ENCODE measurements at regions not wholly inside any gene's neighbourhood (a gene's known extent, or its start where the extent isn't known, plus 50 kb on each side); places are given as distances from the start of the nearest gene placed in this dataset.

- DNase-seq (no peak), ATAC-seq (no peak)
- H3K36me3 Mint-ChIP-seq (ENCODE audit: low read depth), result no peaks in the 10 kb centered on the region
- no peaks in the 10 kb centered on the region for H3K27me3 Mint-ChIP-seq
- H3K9me3 Mint-ChIP-seq, result no peaks in the 10 kb centered on the region
- intact Hi-C loops (cut with micrococcal nuclease), result loop anchor here (10.0 kb wide), 1 partner anchor 352 kb away; no protein-coding TSS in a partner anchor
- ChIA-PET POLR2A (no interaction called here), CTCF (interaction anchor here (1.2 kb wide), 1 partner anchor 9 kb away, joined by 3 read pairs; no protein-coding TSS in a partner anchor)
- H3K4me1 Mint-ChIP-seq (ENCODE audit: low read depth), result peaks cover 14% of the 10 kb centered on the region
- no peak for TF ChIP-seq CTCF (IDR thresholded peaks at IDR 0.05)
- H3K4me3 Mint-ChIP-seq, result no peak overlapping the region
- no peak overlapping the region for H3K27ac Mint-ChIP-seq
Observed at GRCh38 chr9:105147110-105147871, 97.2 kb upstream of the SLC44A1 start.

- Mint-ChIP-seq H3K4me3 (no peak overlapping the region), H3K27me3 (no peaks in the 10 kb centered on the region), H3K27ac (no peak overlapping the region), H3K36me3 (ENCODE audit: low read depth) (no peaks in the 10 kb centered on the region), H3K9me3 (no peaks in the 10 kb centered on the region), H3K4me1 (ENCODE audit: low read depth) (peaks cover 14% of the 10 kb centered on the region)
- no peak for TF ChIP-seq CTCF (IDR thresholded peaks at IDR 0.05)
- CTCF ChIA-PET, result interaction anchor here (1.6 kb wide), 1 partner anchor 285 kb away, joined by 3 read pairs; no protein-coding TSS in a partner anchor
- POLR2A ChIA-PET, result no interaction called here
- intact Hi-C loops (cut with micrococcal nuclease), result loop anchor here (10.0 kb wide), 1 partner anchor 354 kb away; no protein-coding TSS in a partner anchor
- DNase-seq (no peak), ATAC-seq (no peak)
Observed at GRCh38 chr9:105148328-105149006, 96.0 kb upstream of the SLC44A1 start.

- no peak overlapping the region for H3K27ac Mint-ChIP-seq
- no peaks in the 10 kb centered on the region for H3K9me3 Mint-ChIP-seq
- TF ChIP-seq CTCF (IDR thresholded peaks at IDR 0.05), result no peak
- H3K4me1 Mint-ChIP-seq (ENCODE audit: low read depth), result peaks cover 12% of the 10 kb centered on the region
- DNase-seq, result no peak
- no peaks in the 10 kb centered on the region for H3K36me3 Mint-ChIP-seq (ENCODE audit: low read depth)
- no peaks in the 10 kb centered on the region for H3K27me3 Mint-ChIP-seq
- no peak for ATAC-seq
- POLR2A ChIA-PET, result no interaction called here
- H3K4me3 Mint-ChIP-seq, result no peak overlapping the region
- intact Hi-C loops (cut with micrococcal nuclease), result no loop called here
- CTCF ChIA-PET, result interaction anchor here (1.5 kb wide), 1 partner anchor 264 kb away, joined by 4 read pairs; no protein-coding TSS in a partner anchor
Observed at GRCh38 chr9:105150991-105151685, 93.3 kb upstream of the SLC44A1 start.

GRCh38 chr9:105151686-105151995, 92.8 kb upstream of the SLC44A1 start:
- H3K9me3 Mint-ChIP-seq, result no peaks in the 10 kb centered on the region
- intact Hi-C loops (cut with micrococcal nuclease), result no loop called here
- no peaks in the 10 kb centered on the region for H3K27me3 Mint-ChIP-seq
- TF ChIP-seq CTCF (IDR thresholded peaks at IDR 0.05), result no peak
- ChIA-PET POLR2A (no interaction called here), CTCF (no interaction called here)
- DNase-seq (no peak), ATAC-seq (no peak)
- no peaks in the 10 kb centered on the region for H3K36me3 Mint-ChIP-seq (ENCODE audit: low read depth)
- H3K4me1 Mint-ChIP-seq (ENCODE audit: low read depth), result peaks cover 12% of the 10 kb centered on the region
- no peak overlapping the region for H3K27ac Mint-ChIP-seq
- H3K4me3 Mint-ChIP-seq, result no peak overlapping the region

Data from activated CD8-positive, alpha-beta T cell treated with anti-CD3 and anti-CD28 coated beads for 36 hours (primary cell).